Adipocyte (in vitro differentiated cells): ENCODE measurements at regions not wholly inside any gene's neighbourhood (a gene's known extent, or its start where the extent isn't known, plus 50 kb on each side); places are given as distances from the start of the nearest gene placed in this dataset.

Source experiments
- DNase-seq: peaks from one replicate; pipeline ENCODE4 v3.0.0-alpha.2; 2015; ENCODE audit warnings: low read depth
- H3K27me3 ChIP-seq: replicated peaks from 2 replicates; pipeline ENCODE4 v1.7.0; 2013; ENCODE audit warnings: mild to moderate bottlenecking, low read length, moderate library complexity; ENCODE audit not compliant: control insufficient read depth, insufficient read depth
- H3K36me3 ChIP-seq: 2 replicates; pipeline ENCODE4 v1.7.0; 2013; ENCODE audit warnings: low read length, mild to moderate bottlenecking, moderate library complexity; ENCODE audit not compliant: control insufficient read depth, insufficient read depth, severe bottlenecking
- H3K4me1 ChIP-seq: 2 replicates; pipeline ENCODE4 v1.7.0; 2013; ENCODE audit warnings: mild to moderate bottlenecking, low read length, moderate library complexity; ENCODE audit not compliant: control insufficient read depth, insufficient read depth
- H3K4me3 ChIP-seq: 2 replicates; pipeline ENCODE4 v1.7.0; 2013; ENCODE audit warnings: mild to moderate bottlenecking, low read length, moderate library complexity
- H3K9ac ChIP-seq: 2 replicates; pipeline ENCODE4 v1.7.0; 2013; ENCODE audit warnings: mild to moderate bottlenecking, low read length, moderate library complexity
- H3K9me3 ChIP-seq: 2 replicates; pipeline ENCODE4 v1.7.0; 2013; ENCODE audit warnings: mild to moderate bottlenecking, low read length, moderate library complexity; ENCODE audit not compliant: control insufficient read depth

- no peak overlapping the region for H3K4me3 ChIP-seq
- no peak overlapping the region for H3K9ac ChIP-seq
- no peaks in the 10 kb centered on the region for H3K27me3 ChIP-seq
- no peak for DNase-seq
- peaks cover 15% of the 10 kb centered on the region for H3K4me1 ChIP-seq
- H3K9me3 ChIP-seq, result no peaks in the 10 kb centered on the region
- no peaks in the 10 kb centered on the region for H3K36me3 ChIP-seq
These were observed 131.7 kb downstream of the PSMG1 start for GRCh38 chr21:39051588-39051949.

GRCh38 chr21:39050841-39051587, 132.2 kb downstream of the PSMG1 start:
- Histone ChIP-seq H3K9me3 (no peaks in the 10 kb centered on the region), H3K27me3 (no peaks in the 10 kb centered on the region), H3K4me3 (no peak overlapping the region), H3K9ac (no peak overlapping the region), H3K4me1 (peaks cover 15% of the 10 kb centered on the region), H3K36me3 (no peaks in the 10 kb centered on the region)
- no peak for DNase-seq

DNA sequence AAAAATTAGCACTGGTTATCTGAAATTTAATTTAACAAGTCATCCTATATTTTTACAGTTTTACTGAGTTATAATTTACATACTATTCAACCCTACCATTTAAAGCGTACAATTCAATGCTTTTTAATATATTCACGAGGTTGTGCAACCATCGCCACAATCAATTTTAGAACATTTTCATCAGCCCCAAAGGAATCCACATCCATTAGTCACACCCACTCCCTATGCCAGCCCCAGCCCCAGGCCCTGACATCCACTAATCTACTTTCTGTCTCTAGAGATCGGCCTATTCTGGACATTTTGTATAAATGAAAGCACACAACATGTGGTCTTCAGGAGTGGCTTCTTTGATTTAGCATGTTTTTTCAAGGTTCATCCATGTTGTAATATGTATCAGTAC, 134.7 kb downstream of the PSMG1 start:
- H3K4me1 ChIP-seq, result peaks cover 15% of the 10 kb centered on the region
- H3K9me3 ChIP-seq, result no peaks in the 10 kb centered on the region
- peak; percentile 33 for DNase-seq
- no peak overlapping the region for H3K4me3 ChIP-seq
- H3K36me3 ChIP-seq, result no peaks in the 10 kb centered on the region
- no peaks in the 10 kb centered on the region for H3K27me3 ChIP-seq
- no peak overlapping the region for H3K9ac ChIP-seq

DNA sequence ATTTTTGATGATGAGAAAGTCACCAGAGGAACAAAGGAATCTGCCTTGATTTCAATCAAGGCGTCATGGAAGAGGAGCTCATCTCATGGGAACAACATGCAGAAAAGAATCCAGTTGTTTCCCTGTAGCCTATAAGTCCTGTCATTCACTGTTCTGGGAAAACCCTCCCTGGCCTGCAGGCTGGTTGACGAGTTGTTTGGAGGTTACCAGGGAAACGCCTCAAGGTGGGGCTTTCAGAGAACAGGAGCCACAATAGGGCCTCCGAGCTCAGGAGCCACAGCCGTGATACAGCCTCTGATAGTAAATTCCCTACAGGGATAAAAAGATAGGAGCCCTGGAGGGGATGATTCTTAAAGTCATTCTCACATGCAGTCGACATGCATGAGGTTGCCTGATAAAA, 135.2 kb downstream of the PSMG1 start:
- H3K36me3 ChIP-seq, result no peaks in the 10 kb centered on the region
- no peak overlapping the region for H3K4me3 ChIP-seq
- no peaks in the 10 kb centered on the region for H3K27me3 ChIP-seq
- H3K4me1 ChIP-seq, result peaks cover 15% of the 10 kb centered on the region
- no peak overlapping the region for H3K9ac ChIP-seq
- H3K9me3 ChIP-seq, result no peaks in the 10 kb centered on the region
- no peak for DNase-seq

GRCh38 chr21:39047046-39047445, 136.2 kb downstream of the PSMG1 start:
- H3K9ac ChIP-seq, result no peak overlapping the region
- H3K27me3 ChIP-seq, result no peaks in the 10 kb centered on the region
- H3K36me3 ChIP-seq, result no peaks in the 10 kb centered on the region
- DNase-seq, result no peak
- peaks cover 15% of the 10 kb centered on the region for H3K4me1 ChIP-seq
- H3K4me3 ChIP-seq, result no peak overlapping the region
- H3K9me3 ChIP-seq, result no peaks in the 10 kb centered on the region

- Histone ChIP-seq H3K4me3 (no peak overlapping the region), H3K27me3 (no peaks in the 10 kb centered on the region), H3K4me1 (peaks cover 10% of the 10 kb centered on the region), H3K9me3 (no peaks in the 10 kb centered on the region), H3K36me3 (no peaks in the 10 kb centered on the region), H3K9ac (no peak overlapping the region)
- no peak for DNase-seq
These were observed 136.9 kb downstream of the PSMG1 start for GRCh38 chr21:39046236-39046916.

DNA sequence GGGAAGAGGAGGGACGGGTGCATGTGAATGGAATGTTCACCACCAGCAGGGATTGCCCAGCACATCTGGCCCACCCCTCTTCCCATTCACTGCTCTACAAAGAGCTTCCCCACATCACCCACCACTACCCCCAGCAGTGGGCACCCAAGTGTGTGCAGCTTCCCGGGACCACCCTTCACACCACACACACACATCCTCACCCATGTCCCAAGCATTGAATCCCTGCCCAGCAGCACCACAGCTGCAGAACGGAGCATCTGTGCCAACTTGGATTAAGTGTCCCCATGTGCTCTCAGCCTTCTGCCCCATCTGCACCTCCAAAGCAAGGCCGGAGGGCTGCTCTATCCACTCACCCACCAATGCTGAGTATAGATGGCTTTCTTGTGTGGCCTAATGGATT, 141.4 kb downstream of the PSMG1 start:
- no peaks in the 10 kb centered on the region for H3K9me3 ChIP-seq
- no peak overlapping the region for H3K9ac ChIP-seq
- H3K27me3 ChIP-seq, result no peaks in the 10 kb centered on the region
- H3K4me1 ChIP-seq, result no peaks in the 10 kb centered on the region
- no peak for DNase-seq
- H3K4me3 ChIP-seq, result no peak overlapping the region
- H3K36me3 ChIP-seq, result no peaks in the 10 kb centered on the region

GRCh38 chr21:39040494-39041110, 142.6 kb downstream of the PSMG1 start:
- H3K36me3 ChIP-seq, result no peaks in the 10 kb centered on the region
- no peaks in the 10 kb centered on the region for H3K9me3 ChIP-seq
- no peak overlapping the region for H3K4me3 ChIP-seq
- H3K4me1 ChIP-seq, result no peaks in the 10 kb centered on the region
- H3K27me3 ChIP-seq, result no peaks in the 10 kb centered on the region
- no peak for DNase-seq
- H3K9ac ChIP-seq, result no peak overlapping the region

DNA sequence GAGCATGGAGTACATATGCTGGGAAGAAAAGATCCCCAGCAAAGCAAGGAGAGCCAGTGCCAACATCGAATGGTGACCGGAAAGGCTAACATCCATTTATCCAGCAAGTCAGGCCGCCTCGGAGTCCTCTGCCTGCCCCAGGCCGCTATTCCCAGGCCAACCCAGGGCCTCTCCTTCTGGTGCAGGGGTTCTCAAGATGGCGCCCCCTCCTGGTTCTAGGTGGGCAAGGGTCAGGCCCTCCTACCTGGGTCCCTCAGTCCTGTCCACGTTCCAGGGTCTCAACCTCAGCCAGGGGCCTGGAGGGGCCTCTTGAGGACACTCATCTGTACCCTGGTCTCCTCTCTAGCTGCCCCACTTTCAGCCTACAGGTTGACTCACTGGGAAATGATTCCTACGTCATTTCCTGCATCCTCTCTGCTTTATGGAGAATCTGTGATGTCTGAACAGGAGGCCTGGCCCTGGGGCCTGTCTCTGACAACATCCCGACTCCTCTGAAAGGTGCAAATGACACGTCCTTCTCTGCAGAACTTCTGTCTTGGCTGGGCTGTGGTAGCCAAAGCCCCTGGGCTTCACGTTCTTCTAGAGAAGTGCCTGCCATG, 145.3 kb downstream of the PSMG1 start:
- Histone ChIP-seq H3K36me3 (no peaks in the 10 kb centered on the region), H3K9me3 (no peaks in the 10 kb centered on the region), H3K4me3 (no peak overlapping the region), H3K4me1 (peaks cover 4% of the 10 kb centered on the region), H3K27me3 (no peaks in the 10 kb centered on the region), H3K9ac (no peak overlapping the region)
- no peak for DNase-seq

DNA sequence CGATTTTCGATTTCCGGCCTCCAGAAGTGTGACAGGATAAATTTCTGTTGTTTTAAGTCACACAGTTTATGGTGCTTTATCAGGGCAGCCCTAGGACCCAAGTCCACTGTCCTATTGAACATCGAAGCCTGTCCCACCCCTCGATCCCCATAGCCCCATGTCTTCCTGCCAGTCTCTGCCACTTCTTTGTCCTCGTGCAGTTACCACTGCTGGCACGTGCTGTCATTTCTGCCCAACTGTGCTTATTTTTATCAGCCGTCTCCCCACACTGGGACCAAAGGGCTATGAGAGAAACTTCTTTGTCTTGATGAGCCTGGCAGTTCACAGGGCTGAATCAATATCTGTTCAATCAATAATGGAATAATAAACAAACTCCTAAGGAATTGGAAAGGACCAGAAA, 146.7 kb downstream of the PSMG1 start:
- DNase-seq, result no peak
- Histone ChIP-seq H3K9me3 (no peaks in the 10 kb centered on the region), H3K4me3 (no peak overlapping the region), H3K27me3 (no peaks in the 10 kb centered on the region), H3K4me1 (peaks cover 4% of the 10 kb centered on the region), H3K36me3 (no peaks in the 10 kb centered on the region), H3K9ac (no peak overlapping the region)
